HEK293T (cell line): ENCODE measurements at regions not wholly inside any gene's neighbourhood (a gene's known extent, or its start where the extent isn't known, plus 50 kb on each side); places are given as distances from the start of the nearest gene placed in this dataset.

ENCODE experiments used
- CTCF ChIA-PET: fragments of 350-600 bp; formaldehyde crosslinking; extraction: SDS; loops from one replicate; lab custom pipeline; 2021; ENCODE audit warnings: antibody characterized with exemption, inconsistent platforms; lab: Yijun Ruan, JAX
- POLR2A ChIA-PET: fragments of 350-600 bp; formaldehyde crosslinking; extraction: SDS; loops from one replicate; lab custom pipeline; 2020; ENCODE audit warnings: antibody characterized with exemption, inconsistent platforms; lab: Yijun Ruan, JAX
- DNase-seq: peaks from one replicate; pipeline ENCODE4 v3.0.0; 2012; ENCODE audit warnings: mixed read lengths; ENCODE audit errors: extremely low spot score
- ARNT ChIP-seq: fragments of 450-650 bp; IDR thresholded peaks from 2 replicates; pipeline ENCODE4 v1.6.1; 2017; ENCODE audit warnings: mild to moderate bottlenecking
- BHLHE40 ChIP-seq: fragments of 450-650 bp; IDR thresholded peaks from 2 replicates; pipeline ENCODE4 v1.6.1; 2016; ENCODE audit warnings: mild to moderate bottlenecking, moderate library complexity, borderline replicate concordance
- CTBP1 ChIP-seq: fragments of 450-650 bp; IDR thresholded peaks from 2 replicates; pipeline ENCODE4 v1.6.1; 2016; ENCODE audit warnings: borderline replicate concordance
- ELF4 ChIP-seq: fragments of 450-650 bp; IDR thresholded peaks from 2 replicates; pipeline ENCODE4 v1.6.1; 2017; ENCODE audit warnings: antibody characterized with exemption
- FOXA1 ChIP-seq: fragments of 450-650 bp; IDR thresholded peaks from 2 replicates; pipeline ENCODE4 v1.6.1; 2016; ENCODE audit warnings: mild to moderate bottlenecking
- FOXK2 ChIP-seq: fragments of 450-650 bp; IDR thresholded peaks from 2 replicates; pipeline ENCODE4 v1.6.1; 2016; ENCODE audit warnings: mild to moderate bottlenecking
- FOXM1 ChIP-seq: fragments of 450-650 bp; IDR thresholded peaks from 2 replicates; pipeline ENCODE4 v1.6.1; 2017; ENCODE audit warnings: mild to moderate bottlenecking, borderline replicate concordance
- HDGF ChIP-seq: fragments of 450-650 bp; IDR thresholded peaks from 2 replicates; pipeline ENCODE4 v1.6.1; 2017; ENCODE audit warnings: antibody characterized with exemption, borderline replicate concordance
- L3MBTL2 ChIP-seq: fragments of 450-650 bp; conservative IDR thresholded peaks from 2 replicates; pipeline ENCODE4 v1.6.1; 2016; ENCODE audit warnings: mild to moderate bottlenecking
- LEF1 ChIP-seq: fragments of 450-650 bp; IDR thresholded peaks from 2 replicates; pipeline ENCODE4 v1.6.1; 2017; ENCODE audit warnings: mild to moderate bottlenecking, borderline replicate concordance
- NFRKB ChIP-seq: fragments of 450-650 bp; IDR thresholded peaks from 2 replicates; pipeline ENCODE4 v1.6.1; 2016; ENCODE audit warnings: mild to moderate bottlenecking, moderate library complexity
- PKNOX1 ChIP-seq: fragments of 450-650 bp; IDR thresholded peaks from 2 replicates; pipeline ENCODE4 v1.6.1; 2016
- SP1 ChIP-seq: fragments of 450-650 bp; IDR thresholded peaks from 2 replicates; pipeline ENCODE4 v1.6.1; 2017
- SUZ12 ChIP-seq: fragments of 450-650 bp; IDR thresholded peaks from 2 replicates; pipeline ENCODE4 v1.6.1; 2016; ENCODE audit warnings: mild to moderate bottlenecking
- TARDBP ChIP-seq: fragments of 450-650 bp; IDR thresholded peaks from 2 replicates; pipeline ENCODE4 v1.6.1; 2016
- ZNF384 ChIP-seq: fragments of 450-650 bp; IDR thresholded peaks from 2 replicates; pipeline ENCODE4 v1.6.1; 2016

DNA sequence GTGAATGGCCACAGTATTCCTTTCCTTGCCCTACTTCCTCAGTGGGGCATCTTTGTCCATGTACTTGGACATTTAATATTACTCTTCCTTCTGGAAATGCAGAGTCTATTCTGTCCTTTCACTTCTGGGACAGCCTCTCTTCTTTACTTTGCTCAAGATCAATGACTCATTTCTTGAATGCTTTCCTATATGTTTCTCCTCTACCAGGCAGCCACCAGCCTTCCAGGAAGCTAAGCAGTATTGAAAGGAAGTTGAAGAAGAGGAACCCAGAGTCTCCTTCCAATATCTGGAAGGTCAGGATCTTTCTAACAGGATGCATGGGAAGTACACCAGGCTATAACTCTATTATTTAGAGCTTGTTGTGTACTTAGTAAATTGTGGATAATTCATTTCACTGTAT is 182.8 kb downstream of the CD47 start:
- ChIA-PET CTCF (interaction anchor here (0.5 kb wide), 1 partner anchor 706 kb away, joined by 3 read pairs; no protein-coding TSS in a partner anchor), POLR2A (no interaction called here)
- DNase-seq = no peak
- no peak for TF ChIP-seq ARNT
- no peak for TF ChIP-seq SUZ12
- TF ChIP-seq LEF1 = no peak
- no peak for TF ChIP-seq FOXM1
- TF ChIP-seq FOXA1 = no peak
- TF ChIP-seq HDGF = no peak
- no peak for TF ChIP-seq FOXK2
- no peak for TF ChIP-seq PKNOX1
- no peak for TF ChIP-seq TARDBP
- TF ChIP-seq CTBP1 = no peak

- POLR2A ChIA-PET = no interaction called here
- TF ChIP-seq BHLHE40 (no peak), L3MBTL2 (no peak), FOXM1 (no peak), HDGF (no peak), FOXK2 (no peak), TARDBP (no peak), SP1 (no peak), FOXA1 (no peak), SUZ12 (no peak), LEF1 (no peak), ELF4 (no peak)
- DNase-seq = no peak
- CTCF ChIA-PET = no interaction called here
Measured at GRCh38 chr3:107904536-107905066, 186.2 kb downstream of the CD47 start.

DNA sequence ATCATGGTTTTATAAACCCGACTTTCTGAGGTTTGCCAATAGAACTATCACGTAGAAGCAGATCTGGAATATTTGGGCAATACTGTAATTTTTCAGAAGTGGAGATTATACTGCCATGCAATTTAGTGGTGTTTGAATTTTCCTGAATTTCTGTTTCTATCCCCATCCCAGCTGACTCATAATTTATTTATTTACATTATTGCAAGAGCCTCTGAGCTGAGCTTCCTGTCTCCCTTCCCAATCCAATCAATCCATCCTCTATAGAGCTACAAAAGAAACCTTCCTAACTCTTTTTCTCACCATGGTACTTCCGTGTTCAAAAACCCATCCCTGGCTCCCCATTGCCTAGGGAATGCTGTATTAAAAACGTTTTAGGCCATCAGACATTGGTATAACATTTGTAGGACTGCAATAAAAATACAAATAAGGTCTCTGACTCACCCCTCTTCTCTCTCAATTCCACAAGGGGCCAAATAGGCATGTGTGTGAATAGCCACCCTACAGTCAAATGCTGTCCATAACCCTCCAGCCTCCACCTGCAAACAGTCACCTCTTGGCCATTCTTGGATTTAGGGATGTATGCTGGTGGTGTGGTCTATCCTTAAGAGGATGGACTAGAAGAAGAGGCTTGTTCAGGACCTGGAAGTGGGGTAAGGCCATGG is 190.7 kb downstream of the CD47 start:
- ChIA-PET CTCF (no interaction called here), POLR2A (no interaction called here)
- TF ChIP-seq L3MBTL2 (no peak), PKNOX1 (no peak), LEF1 (no peak), CTBP1 (no peak), NFRKB (no peak), FOXA1 (no peak), SP1 (no peak), ELF4 (no peak), ARNT (no peak), BHLHE40 (no peak), SUZ12 (no peak), FOXK2 (no peak), TARDBP (no peak), FOXM1 (no peak), ZNF384 (no peak), HDGF (no peak)
- DNase-seq = no peak

DNA sequence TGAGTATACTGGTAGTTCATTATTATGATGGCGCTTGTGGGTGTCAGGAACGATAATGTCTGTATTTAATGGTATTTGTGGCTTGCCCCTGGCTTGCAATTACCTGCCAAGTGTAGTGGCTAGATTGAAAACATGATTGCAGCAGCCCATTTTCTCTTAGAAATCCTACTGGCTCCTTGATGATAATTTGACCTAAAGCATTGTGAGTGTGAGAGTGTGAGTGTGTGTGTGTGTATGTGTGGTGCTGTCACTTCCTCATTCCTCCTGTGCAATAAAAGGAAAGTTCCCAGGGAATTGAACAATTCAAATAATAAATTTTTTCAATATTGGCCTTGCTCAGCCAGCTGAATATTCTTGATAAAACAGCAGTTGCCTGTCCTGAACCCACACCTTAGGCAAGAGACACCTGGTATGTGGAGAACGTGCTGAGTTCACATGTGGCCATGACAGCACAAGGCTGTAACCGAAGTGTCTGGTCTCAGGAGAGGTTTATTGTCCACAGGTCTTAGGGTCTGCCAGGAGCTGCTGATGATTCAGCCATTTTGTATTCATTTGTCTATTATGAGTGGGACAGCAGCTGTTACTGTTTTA is 193.3 kb downstream of the CD47 start:
- no peak for DNase-seq
- CTCF ChIA-PET = no interaction called here
- no peak for TF ChIP-seq TARDBP
- TF ChIP-seq FOXM1 = no peak
- TF ChIP-seq SP1 = no peak
- no peak for TF ChIP-seq ARNT
- TF ChIP-seq ELF4 = no peak
- no peak for TF ChIP-seq FOXA1
- TF ChIP-seq FOXK2 = no peak
- TF ChIP-seq CTBP1 = no peak
- TF ChIP-seq PKNOX1 = no peak
- TF ChIP-seq L3MBTL2 = no peak
- no peak for TF ChIP-seq BHLHE40
- TF ChIP-seq SUZ12 = no peak
- TF ChIP-seq LEF1 = no peak
- no peak for TF ChIP-seq ZNF384
- no peak for TF ChIP-seq NFRKB
- no peak for TF ChIP-seq HDGF
- POLR2A ChIA-PET = no interaction called here

DNA sequence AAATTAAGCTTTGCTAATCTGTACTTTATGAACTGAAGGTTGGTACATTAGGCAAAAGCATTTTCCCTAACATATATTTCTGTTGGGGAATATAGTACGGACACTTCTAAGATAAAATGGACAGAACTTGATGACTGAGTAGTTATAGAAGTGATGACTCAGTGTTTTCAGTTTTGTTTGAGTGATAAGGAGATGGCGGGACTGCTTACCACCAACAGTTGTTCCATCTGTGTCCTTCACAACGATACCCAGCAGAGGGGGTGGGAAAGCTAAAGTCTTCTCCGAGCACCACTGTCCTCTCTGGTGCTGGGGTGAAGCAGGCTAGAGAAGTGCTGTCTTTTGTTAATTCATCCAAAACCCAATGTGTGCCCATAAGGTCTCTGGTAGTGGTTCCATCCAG is 195.8 kb downstream of the CD47 start:
- CTCF ChIA-PET = no interaction called here
- DNase-seq = no peak
- TF ChIP-seq FOXK2 = no peak
- TF ChIP-seq LEF1 = no peak
- TF ChIP-seq CTBP1 = no peak
- no peak for TF ChIP-seq HDGF
- TF ChIP-seq ARNT = no peak
- no peak for TF ChIP-seq NFRKB
- no peak for TF ChIP-seq BHLHE40
- no peak for TF ChIP-seq FOXM1
- TF ChIP-seq ZNF384 = no peak
- no peak for TF ChIP-seq PKNOX1
- TF ChIP-seq SUZ12 = no peak
- TF ChIP-seq L3MBTL2 = no peak
- TF ChIP-seq ELF4 = no peak
- no peak for TF ChIP-seq SP1
- no peak for TF ChIP-seq FOXA1
- POLR2A ChIA-PET = no interaction called here
